GM21576 (cell line): ENCODE measurements at regions not wholly inside any gene's neighbourhood (a gene's known extent, or its start where the extent isn't known, plus 50 kb on each side); places are given as distances from the start of the nearest gene placed in this dataset.

Experiments
- ATAC-seq: cut with Tn5 transposase; IDR thresholded peaks from one replicate; pipeline ENCODE4 v1.9.1; 2021; ENCODE audit warnings: mild to moderate bottlenecking, moderate library complexity; ENCODE audit not compliant: unreplicated experiment

DNA sequence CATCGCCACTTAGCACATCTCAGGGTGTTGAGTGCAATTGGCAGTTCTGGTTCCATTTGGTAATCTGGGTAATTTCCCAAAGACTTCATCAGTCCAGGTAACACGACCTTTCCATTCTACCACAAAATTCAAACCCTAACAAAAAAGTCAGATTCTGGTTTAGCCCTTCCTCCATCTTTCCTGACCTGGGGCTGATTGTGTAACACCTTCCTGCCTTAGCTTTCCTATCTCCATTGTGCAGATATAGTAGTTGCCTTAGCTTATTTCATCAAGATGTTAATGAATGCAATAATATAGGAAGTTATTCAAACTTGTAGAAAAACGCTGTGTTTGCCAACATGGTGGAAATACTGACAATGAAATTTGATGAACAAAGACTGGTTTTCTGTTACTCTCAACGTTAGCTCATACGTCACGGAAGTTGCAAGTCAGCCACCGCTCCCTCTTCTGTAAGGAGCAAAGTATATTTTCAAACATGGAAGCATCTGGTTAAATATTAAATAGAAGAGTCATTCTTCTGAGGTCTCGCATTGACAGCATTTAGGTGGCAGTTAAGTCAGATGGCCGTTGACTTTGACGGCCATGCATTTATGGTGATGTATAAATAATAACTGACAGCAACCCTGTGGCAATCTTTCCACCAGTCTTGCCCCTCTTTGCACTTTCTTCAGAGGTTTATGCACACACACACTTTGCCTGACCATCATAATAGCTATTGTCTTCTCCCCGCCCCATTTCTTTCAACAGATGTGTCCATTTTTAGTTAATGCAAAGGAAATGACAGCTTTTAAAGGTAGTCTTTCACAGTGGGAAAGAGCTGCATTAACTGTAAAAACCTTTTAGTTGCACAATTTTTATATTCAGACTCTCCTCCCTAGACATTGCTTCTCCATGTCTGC is 205.1 kb upstream of the BMPER start:
- ATAC-seq = no peak

DNA sequence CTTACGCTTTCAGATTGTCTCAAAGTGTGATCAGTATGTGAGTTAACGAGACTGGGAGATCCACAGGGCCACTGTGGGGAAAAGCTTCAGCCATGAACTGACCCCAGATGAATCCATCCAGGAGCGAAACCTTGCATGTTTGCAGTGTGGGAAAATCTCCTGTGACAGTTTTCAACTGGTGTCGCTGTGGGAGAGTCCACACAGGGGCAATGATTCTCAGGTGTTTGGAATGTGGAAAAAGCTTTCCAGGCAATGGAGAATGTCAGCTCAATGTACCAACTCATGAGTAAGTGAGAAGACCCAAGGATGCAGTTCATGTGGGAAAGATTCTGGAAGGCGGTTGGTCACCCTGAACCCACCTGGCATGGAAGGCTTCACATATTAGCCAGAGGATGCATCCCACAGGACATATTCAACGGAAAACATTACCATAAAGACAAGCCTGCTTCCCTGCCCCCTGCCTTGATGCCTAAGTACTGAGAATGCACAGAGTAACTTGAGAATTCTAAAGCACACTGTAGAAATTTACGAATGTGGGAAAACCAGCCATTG is 204.1 kb upstream of the BMPER start:
- ATAC-seq = no peak

GRCh38 chr7:33701927-33702326 is 203.4 kb upstream of the BMPER start:
- ATAC-seq = no peak

DNA sequence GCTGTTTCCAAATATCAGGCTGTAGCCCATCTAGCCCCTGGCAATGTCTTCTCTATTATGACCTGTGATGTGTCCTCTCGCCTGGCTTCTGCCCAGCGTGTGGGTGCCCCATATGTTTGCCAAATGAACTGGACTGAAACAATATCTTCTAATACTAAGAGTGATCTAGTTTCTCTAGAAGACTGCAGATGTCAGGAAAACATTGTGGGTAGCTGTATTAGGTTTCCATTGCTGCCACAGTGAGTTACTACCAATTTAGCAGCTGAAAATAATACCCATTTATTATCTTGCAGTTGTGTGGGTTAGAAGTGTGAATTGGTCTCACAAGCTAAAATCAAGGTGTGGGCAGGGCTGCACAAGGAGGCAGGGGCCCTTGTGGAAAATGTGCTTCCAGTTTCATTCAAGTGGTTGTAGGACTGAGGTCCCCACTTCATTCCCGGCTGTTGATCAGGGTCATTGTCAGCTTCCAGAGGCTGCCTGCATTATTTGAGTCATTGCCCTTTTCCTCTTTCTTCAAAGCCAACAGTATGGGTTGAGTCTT is 202.8 kb upstream of the BMPER start:
- ATAC-seq = no peak

DNA sequence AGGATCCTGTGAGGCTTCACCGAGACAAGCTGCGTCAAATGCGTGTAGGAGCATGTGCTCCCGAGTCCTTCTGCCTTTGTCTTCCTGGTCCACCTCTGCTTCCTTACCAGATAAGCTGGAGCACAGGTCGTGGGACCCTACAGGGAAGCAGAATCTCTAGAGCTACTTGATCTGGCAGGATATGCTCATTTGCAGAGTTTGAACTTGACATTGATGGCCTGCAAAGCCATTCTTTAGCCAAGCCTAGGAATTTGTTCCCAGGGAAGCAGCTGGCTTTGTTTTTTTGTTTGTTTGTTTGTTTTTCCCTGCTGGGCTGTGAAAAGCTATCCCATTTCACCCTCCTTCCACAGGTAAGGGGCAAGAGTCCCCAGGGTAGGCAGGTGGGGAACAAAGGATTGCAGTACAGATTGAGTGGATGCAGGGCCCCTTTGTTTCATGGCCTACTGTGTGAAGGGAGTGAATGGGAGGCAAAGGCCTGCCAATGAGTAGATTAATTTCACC is 200.0 kb upstream of the BMPER start:
- no peak for ATAC-seq

DNA sequence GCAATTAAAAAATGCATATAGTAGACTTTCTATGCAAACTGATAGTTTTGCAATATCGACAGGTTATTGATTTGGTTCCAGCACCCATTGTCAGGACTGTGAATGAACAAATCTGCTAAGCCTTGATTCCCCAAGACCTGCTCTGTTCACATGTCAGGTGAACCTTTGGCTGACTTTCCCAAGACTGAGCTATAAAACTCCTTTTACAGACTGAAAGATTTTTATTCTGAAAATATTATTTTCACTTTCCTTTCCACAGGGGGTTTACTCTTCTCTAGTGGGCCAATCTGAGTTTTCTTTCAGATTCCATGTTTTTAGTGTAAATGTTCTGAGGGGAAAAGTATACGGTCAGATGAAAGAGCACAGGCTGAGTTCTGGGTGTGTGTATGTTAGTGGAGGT is 199.2 kb upstream of the BMPER start:
- no peak for ATAC-seq

DNA sequence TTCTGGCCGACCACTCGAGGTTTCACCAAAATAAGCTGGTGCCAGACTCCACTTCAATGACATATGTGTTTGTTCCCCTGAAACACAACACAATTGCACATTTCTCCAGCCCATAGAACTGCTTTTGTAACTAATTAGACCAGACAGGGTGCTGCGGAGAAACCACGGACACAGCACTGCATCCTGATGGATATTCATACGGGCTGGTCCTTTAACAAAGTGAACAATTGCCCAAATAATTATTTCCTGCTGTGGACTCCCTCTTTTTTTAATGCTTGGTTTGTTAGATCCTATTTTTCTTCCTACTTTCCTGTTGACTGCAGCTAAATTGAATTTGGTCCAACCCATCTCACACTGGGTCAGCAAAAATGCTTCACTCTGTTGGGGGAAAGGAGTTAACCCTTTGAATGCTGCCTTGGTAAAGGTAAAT is 198.6 kb upstream of the BMPER start:
- no peak for ATAC-seq

GRCh38 chr7:33707427-33707826 is 197.9 kb upstream of the BMPER start:
- no peak for ATAC-seq

DNA sequence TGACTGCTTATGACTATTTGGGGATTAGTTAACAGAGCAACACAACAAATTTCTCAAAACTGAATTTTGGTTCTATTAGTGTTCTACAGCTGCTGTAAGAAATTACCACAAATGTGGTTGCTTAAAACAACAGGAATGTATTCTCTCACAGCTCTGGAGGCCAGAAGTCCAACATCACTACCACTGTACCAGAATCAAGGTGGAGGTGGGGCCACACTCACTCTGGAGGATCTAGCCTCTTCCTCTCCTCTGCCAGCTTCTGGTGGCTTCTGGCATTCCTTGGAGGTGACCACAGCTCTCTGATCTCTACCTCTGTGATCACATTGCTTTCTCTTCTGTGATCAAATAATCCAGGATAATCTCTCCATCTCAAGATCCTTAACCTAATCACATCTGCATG is 194.7 kb upstream of the BMPER start:
- ATAC-seq = no peak

- ATAC-seq = no peak
Observed at GRCh38 chr7:33711231-33712019, 193.9 kb upstream of the BMPER start.

- no peak for ATAC-seq
Observed at GRCh38 chr7:33712020-33712414, 193.3 kb upstream of the BMPER start.

DNA sequence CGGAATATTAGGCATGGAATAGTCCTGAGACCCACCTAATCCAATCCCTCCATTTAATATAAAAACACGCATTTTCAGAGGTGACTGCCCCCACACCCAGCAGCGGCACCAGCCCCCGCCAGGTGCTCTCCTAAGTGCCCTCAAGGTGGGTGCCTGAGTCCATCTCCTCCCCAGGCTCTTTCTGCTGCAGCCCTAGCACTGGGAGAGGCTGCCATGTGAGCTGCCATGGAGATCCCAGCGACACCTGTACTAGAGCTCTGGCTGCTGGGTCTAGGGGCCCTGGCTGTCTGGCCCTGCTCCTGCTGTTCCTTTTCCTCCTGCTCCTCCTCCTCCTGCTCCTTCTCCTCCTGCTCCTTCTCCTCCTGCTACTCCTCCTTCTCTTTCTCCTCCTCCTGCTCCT is 191.1 kb upstream of the BMPER start:
- no peak for ATAC-seq

- no peak for ATAC-seq
Observed at GRCh38 chr7:33716581-33717477, 188.5 kb upstream of the BMPER start.

DNA sequence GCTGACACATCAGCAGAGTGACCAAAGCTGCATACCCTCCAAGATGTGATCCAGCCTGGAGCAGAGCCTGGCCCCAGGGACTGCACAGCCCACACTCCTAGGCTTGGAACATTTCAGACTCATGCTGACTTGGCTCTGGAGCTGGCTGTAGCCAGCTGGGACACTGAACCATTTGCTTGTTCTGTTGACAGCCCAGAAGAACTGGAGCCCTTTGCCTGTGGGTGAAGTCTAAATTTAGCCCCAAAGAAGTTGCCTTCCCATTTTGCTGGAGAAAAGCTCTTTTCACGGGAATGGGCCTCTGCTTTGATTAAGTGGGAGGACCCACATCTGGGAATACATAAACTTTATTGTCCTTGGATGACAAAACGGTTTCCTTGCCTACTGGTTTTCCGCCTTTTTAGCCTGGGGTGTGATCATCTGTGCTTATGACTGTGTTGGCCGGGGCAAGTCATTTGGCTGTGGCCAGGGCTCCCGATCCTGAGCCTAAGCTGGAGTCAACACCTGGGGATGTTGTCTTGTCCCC is 186.2 kb upstream of the BMPER start:
- no peak for ATAC-seq

- no peak for ATAC-seq
Observed at GRCh38 chr7:33720139-33720538, 185.2 kb upstream of the BMPER start.

GRCh38 chr7:33720870-33721269 is 184.5 kb upstream of the BMPER start:
- ATAC-seq = no peak

DNA sequence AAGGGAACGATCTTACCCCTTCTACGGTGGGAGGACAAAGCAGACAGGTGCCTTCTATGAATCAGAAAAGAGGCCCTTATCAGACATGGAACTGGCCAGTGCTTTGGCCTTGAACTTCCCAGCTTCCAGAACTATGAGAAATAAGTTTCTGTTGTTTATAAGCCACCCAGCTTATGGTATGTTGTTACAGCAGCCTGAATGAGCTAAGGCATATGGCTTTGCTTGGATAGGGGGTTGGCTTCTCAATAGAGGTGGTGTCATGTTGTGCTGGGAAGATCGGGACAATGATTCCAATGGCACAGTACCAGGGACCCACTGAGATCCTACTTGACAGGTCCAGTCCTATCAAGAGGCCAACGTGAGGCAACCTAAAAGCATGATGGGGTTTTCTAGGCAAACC is 183.4 kb upstream of the BMPER start:
- ATAC-seq = no peak

- no peak for ATAC-seq
Observed at GRCh38 chr7:33722383-33723101, 182.8 kb upstream of the BMPER start.

- no peak for ATAC-seq
Observed at GRCh38 chr7:33724201-33724600, 181.1 kb upstream of the BMPER start.
